IMR-90 (cell line): ENCODE measurements at regions not wholly inside any gene's neighbourhood (a gene's known extent, or its start where the extent isn't known, plus 50 kb on each side); places are given as distances from the start of the nearest gene placed in this dataset.
A peak's percentile ranks its signal among the peaks of the same experiment; 100 is the strongest.

Experiments used
- ATAC-seq: fragments of 200-7000 bp; cut with Tn5 transposase; 2 replicates; pipeline ENCODE4 v1.9.1; 2020; ENCODE audit warnings: low read depth, mild to moderate bottlenecking, moderate library complexity
- BruUV-seq: library from RNA; stranded (reverse); fragments of 400-500 nt; replicated peaks from 2 replicates; lab custom pipeline; 2021; lab: Mats Ljungman, UMichigan
- CTCF ChIA-PET: fragments of 300-600 bp; formaldehyde crosslinking; extraction: SDS; loops from one replicate; lab custom pipeline; 2021; ENCODE audit warnings: antibody characterized with exemption; lab: Yijun Ruan, JAX
- POLR2A ChIA-PET: fragments of 300-600 bp; sonication (Branson Sonifier 250); formaldehyde crosslinking; loops from one replicate; lab custom pipeline; 2022; ENCODE audit warnings: antibody characterized with exemption; ENCODE audit not compliant: unreplicated experiment; lab: Charles Lee
- DNase-seq: peaks from one replicate; pipeline ENCODE4 v3.0.0; 2013
- H2AFZ ChIP-seq: replicated peaks from 2 replicates; pipeline ENCODE3; 2013; ENCODE audit warnings: low read length, mild to moderate bottlenecking; ENCODE audit not compliant: poor library complexity
- H2AK5ac ChIP-seq: 2 replicates; pipeline ENCODE4 v1.6.1; 2013; ENCODE audit warnings: low read depth, low read length, inconsistent platforms
- H2AK9ac ChIP-seq: replicated peaks from 2 replicates; pipeline ENCODE3; 2013; ENCODE audit warnings: mild to moderate bottlenecking, low read depth, low read length, moderate library complexity; ENCODE audit not compliant: poor library complexity
- H2BK120ac ChIP-seq: 2 replicates; pipeline ENCODE4 v1.6.1; 2013; ENCODE audit warnings: low read depth, low read length, inconsistent platforms
- H2BK15ac ChIP-seq: 3 replicates; pipeline ENCODE4 v1.6.1; 2013; ENCODE audit warnings: low read depth, low read length, inconsistent platforms
- H2BK20ac ChIP-seq: 2 replicates; pipeline ENCODE4 v1.6.1; 2013; ENCODE audit warnings: low read depth, mild to moderate bottlenecking, inconsistent platforms, low read length, moderate library complexity
- H2BK5ac ChIP-seq: 2 replicates; pipeline ENCODE4 v1.6.1; 2013; ENCODE audit warnings: mild to moderate bottlenecking, low read depth, low read length, inconsistent platforms; ENCODE audit not compliant: poor library complexity, severe bottlenecking
- H3K14ac ChIP-seq: replicated peaks from 2 replicates; pipeline ENCODE4 v1.6.1; 2013; ENCODE audit warnings: low read depth, low read length, inconsistent platforms
- H3K18ac ChIP-seq: 2 replicates; pipeline ENCODE4 v1.6.1; 2013; ENCODE audit warnings: low read depth, low read length, control low read depth
- H3K23ac ChIP-seq: 2 replicates; pipeline ENCODE4 v1.6.1; 2013; ENCODE audit warnings: low read depth, low read length, inconsistent platforms
- H3K27ac ChIP-seq: 2 replicates; pipeline ENCODE4 v1.5.1; 2013; ENCODE audit warnings: mild to moderate bottlenecking, control low read depth, low read length; ENCODE audit not compliant: insufficient read depth
- H3K27me3 ChIP-seq: 2 replicates; pipeline ENCODE4 v1.6.1; 2013; ENCODE audit warnings: low read length; ENCODE audit not compliant: control insufficient read depth, insufficient read depth
- H3K36me3 ChIP-seq: 2 replicates; pipeline ENCODE4 v1.6.1; 2013; ENCODE audit warnings: low read length, mixed read lengths; ENCODE audit not compliant: control insufficient read depth, insufficient read depth
- H3K4ac ChIP-seq: 2 replicates; pipeline ENCODE4 v1.6.1; 2013; ENCODE audit warnings: low read depth, low read length, inconsistent platforms
- H3K4me1 ChIP-seq: 2 replicates; pipeline ENCODE4 v1.6.1; 2013; ENCODE audit warnings: low read length, mixed read lengths; ENCODE audit not compliant: control insufficient read depth, insufficient read depth
- H3K4me2 ChIP-seq: 2 replicates; pipeline ENCODE4 v1.6.1; 2013; ENCODE audit warnings: low read depth, mild to moderate bottlenecking, control low read depth, low read length, moderate library complexity
- H3K4me3 ChIP-seq: 2 replicates; pipeline ENCODE4 v1.5.1; 2013; ENCODE audit warnings: low read depth, mild to moderate bottlenecking, control low read depth, low read length, moderate library complexity; ENCODE audit not compliant: insufficient read depth
- H3K56ac ChIP-seq: 2 replicates; pipeline ENCODE4 v1.6.1; 2013; ENCODE audit warnings: low read length, inconsistent platforms; ENCODE audit not compliant: insufficient read depth; ENCODE audit errors: extremely low read depth
- H3K79me1 ChIP-seq, 2 experiments: 2 replicates each; pipeline ENCODE4 v1.6.1; 2013; ENCODE audit warnings: low read length in 2 of 2, inconsistent platforms in 1 of 2, low read depth in 1 of 2
- H3K9ac ChIP-seq: 2 replicates; pipeline ENCODE4 v1.6.1; 2013; ENCODE audit warnings: low read depth, low read length, control low read depth
- H3K9me1 ChIP-seq: 2 replicates; pipeline ENCODE4 v1.6.1; 2013; ENCODE audit warnings: low read length, inconsistent platforms; ENCODE audit not compliant: insufficient read depth
- H3K9me3 ChIP-seq: 2 replicates; pipeline ENCODE4 v1.6.1; 2013; ENCODE audit warnings: low read length; ENCODE audit not compliant: control insufficient read depth, insufficient read depth
- H4K20me1 ChIP-seq: 2 replicates; pipeline ENCODE4 v1.6.1; 2013; ENCODE audit warnings: low read length, inconsistent platforms; ENCODE audit not compliant: insufficient read depth
- H4K5ac ChIP-seq: 2 replicates; pipeline ENCODE4 v1.6.1; 2013; ENCODE audit warnings: mild to moderate bottlenecking, low read depth, low read length, control low read depth
- H4K8ac ChIP-seq, 2 experiments: 2 replicates each; pipeline ENCODE4 v1.6.1; 2013; ENCODE audit warnings: low read depth in 2 of 2, low read length in 2 of 2, control low read depth in 1 of 2, inconsistent platforms in 1 of 2
- H4K91ac ChIP-seq: 2 replicates; pipeline ENCODE4 v1.6.1; 2013; ENCODE audit warnings: low read depth, low read length, inconsistent platforms; ENCODE audit not compliant: insufficient read depth
- CHD1 ChIP-seq: IDR thresholded peaks from 2 replicates; pipeline ENCODE4 v1.6.1; 2012; ENCODE audit warnings: low read depth, low read length, improper control_type of control experiment
- FOS ChIP-seq: fragments of 150-350 bp; IDR thresholded peaks from 2 replicates; pipeline ENCODE4 v1.6.1; 2016; ENCODE audit warnings: low read depth, low read length
- MAFK ChIP-seq: IDR thresholded peaks from 2 replicates; pipeline ENCODE4 v1.6.1; 2012; ENCODE audit warnings: low read depth, low read length, improper control_type of control experiment
- MAZ ChIP-seq: IDR thresholded peaks from 2 replicates; pipeline ENCODE4 v1.6.1; 2012; ENCODE audit warnings: low read depth, mild to moderate bottlenecking, low read length, improper control_type of control experiment, moderate library complexity, borderline replicate concordance
- MXI1 ChIP-seq: IDR thresholded peaks from 2 replicates; pipeline ENCODE4 v1.6.1; 2012; ENCODE audit warnings: low read depth, mild to moderate bottlenecking, low read length, moderate library complexity, borderline replicate concordance
- NFE2L2 ChIP-seq: fragments of 150-350 bp; IDR thresholded peaks from 2 replicates; pipeline ENCODE4 v1.6.1; 2016; ENCODE audit warnings: low read depth, mild to moderate bottlenecking, low read length
- POLR2A ChIP-seq: IDR thresholded peaks from 2 replicates; pipeline ENCODE4 v1.6.1; 2012; ENCODE audit warnings: mild to moderate bottlenecking, low read depth, low read length
- RAD21 ChIP-seq: IDR thresholded peaks from 2 replicates; pipeline ENCODE4 v1.6.1; 2012; ENCODE audit warnings: low read length, improper control_type of control experiment
- RCOR1 ChIP-seq: IDR thresholded peaks from 2 replicates; pipeline ENCODE4 v1.6.1; 2012; ENCODE audit warnings: mild to moderate bottlenecking, low read length, improper control_type of control experiment; ENCODE audit not compliant: insufficient replicate concordance
- WGBS, 2 experiments: methylation state at CpG; one replicate each; pipeline versions ENCODE4 v1.1.5 to v1.1.7; 2013; ENCODE audit warnings: missing lambda C conversion rate in 2 of 2; ENCODE audit not compliant: insufficient read length in 1 of 2; ENCODE audit errors: extremely low coverage in 2 of 2; 5-methylcytosine and 5-hydroxymethylcytosine counted together
- dilution Hi-C: fragments of 300-500 bp; cut with HindIII; formaldehyde crosslinking; loops from one replicate; pipeline ENCODE4 v1.14.3; 2018; ENCODE audit warnings: low sequenced_read_pairs; ENCODE audit not compliant: unreplicated experiment
- in situ Hi-C: fragments of 300-500 bp; cut with MboI; formaldehyde crosslinking; loops from 3 replicates; pipeline ENCODE4 v1.14.3; 2019; ENCODE audit warnings: low sequenced_read_pairs, inconsistent platforms, mixed read lengths
- intact Hi-C: fragments of 100-400 bp; cut with micrococcal nuclease; formaldehyde crosslinking; loops from 2 replicates; pipeline ENCODE4 v1.10.0; 2022
- TF ChIP-seq, protein P1 (sequence below): conservative IDR thresholded peaks from 2 replicates; pipeline ENCODE4 v1.5.1; 2012; ENCODE audit warnings: mild to moderate bottlenecking, low read depth, low read length, improper control_type of control experiment
- TF ChIP-seq, protein P2 (sequence below): fragments of 150-350 bp; IDR thresholded peaks from 2 replicates; pipeline ENCODE4 v1.6.1; 2017; ENCODE audit warnings: mild to moderate bottlenecking, antibody characterized with exemption, low read length, low read depth

DNA sequence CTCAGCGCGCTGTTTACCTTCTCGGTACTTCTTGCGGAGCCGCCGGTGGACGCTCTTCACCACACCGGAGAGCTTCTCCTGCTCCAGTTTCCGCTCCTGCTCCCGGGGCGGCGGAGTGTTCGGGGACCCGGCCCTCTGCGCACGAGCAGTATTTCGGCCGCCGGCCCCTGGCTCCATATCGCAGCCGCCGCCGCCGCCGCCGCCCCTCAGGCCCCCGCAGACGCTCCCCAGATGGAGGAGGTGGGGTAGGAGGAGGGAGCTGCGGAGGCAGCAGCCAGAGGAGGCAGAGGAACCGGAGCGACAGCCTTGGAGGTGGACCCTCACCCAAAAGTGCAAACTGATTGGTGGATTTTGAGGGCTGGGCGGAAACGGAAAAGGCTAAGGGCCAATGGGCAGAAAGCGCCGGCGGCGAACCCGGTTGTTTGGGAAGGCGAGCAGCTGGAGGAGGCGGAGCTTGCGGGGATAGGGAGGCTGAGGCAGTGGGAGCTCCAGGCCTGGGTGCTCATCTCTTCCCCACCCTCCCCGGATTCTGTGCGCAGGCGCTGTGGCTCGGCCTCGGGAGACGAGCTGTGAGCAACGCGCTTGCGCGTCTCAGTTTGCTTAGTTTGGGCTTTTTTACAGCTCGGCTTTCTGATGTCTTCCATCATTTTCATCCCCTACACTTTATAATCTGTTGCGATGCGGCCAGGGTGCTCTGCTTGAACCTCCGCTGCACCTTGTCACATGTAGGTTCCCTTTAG lies 146.9 kb downstream of the GPR85 start:
- intact Hi-C loops (loop anchor here (5.0 to 10.0 kb wide), 3 partner anchors 48 to 345 kb away; partner anchors contain the start of gene GPR85), in situ Hi-C loops (no loop called here), dilution Hi-C loops (no loop called here)
- peak overlapping the region; percentile 96 for H3K56ac ChIP-seq
- peaks cover 9% of the 10 kb centered on the region for H3K9me1 ChIP-seq
- peak; percentile 99 for DNase-seq
- H3K9ac ChIP-seq: peak overlapping the region; percentile 96
- peak overlapping the region; percentile 88 for H3K27ac ChIP-seq
- H3K27me3 ChIP-seq: no peaks in the 10 kb centered on the region
- peak overlapping the region; percentile 96 for H4K91ac ChIP-seq
- H4K20me1 ChIP-seq: peaks cover 3% of the 10 kb centered on the region; the same call in 1 of the 2 replicates
- peak overlapping the region; percentile 70 for H2AK9ac ChIP-seq
- 0% methylated on average over 27 of the region's 55 CpGs; no CpG with 5 or more reads in 1 of the 2 experiments for WGBS, 2 experiments
- H3K18ac ChIP-seq: peak overlapping the region; percentile 67
- POLR2A ChIA-PET: no interaction called here
- CTCF ChIA-PET: interaction anchor here (0.9 kb wide), 1 partner anchor 9 kb away, joined by 3 read pairs; no protein-coding TSS in a partner anchor
- peak overlapping the region; percentile 97 for H4K8ac ChIP-seq
- H2BK20ac ChIP-seq: peak overlapping the region; percentile 2; the same call in 1 of the 2 replicates
- peak overlapping the region; percentile 96 for H3K23ac ChIP-seq
- H3K9me3 ChIP-seq: no peaks in the 10 kb centered on the region
- H2AFZ ChIP-seq: peak overlapping the region; percentile 97
- peak; percentile 97 for ATAC-seq
- BruUV-seq: no TSS peak
- peak; percentile 48; the same call in 1 of the 2 replicates for TF ChIP-seq FOS
- TF ChIP-seq MXI1: no peak
- TF ChIP-seq MAZ: peak; percentile 91; the same call in 1 of the 2 replicates
- TF ChIP-seq RCOR1: no peak
- no peak for TF ChIP-seq NFE2L2
- TF ChIP-seq, protein P1, sequence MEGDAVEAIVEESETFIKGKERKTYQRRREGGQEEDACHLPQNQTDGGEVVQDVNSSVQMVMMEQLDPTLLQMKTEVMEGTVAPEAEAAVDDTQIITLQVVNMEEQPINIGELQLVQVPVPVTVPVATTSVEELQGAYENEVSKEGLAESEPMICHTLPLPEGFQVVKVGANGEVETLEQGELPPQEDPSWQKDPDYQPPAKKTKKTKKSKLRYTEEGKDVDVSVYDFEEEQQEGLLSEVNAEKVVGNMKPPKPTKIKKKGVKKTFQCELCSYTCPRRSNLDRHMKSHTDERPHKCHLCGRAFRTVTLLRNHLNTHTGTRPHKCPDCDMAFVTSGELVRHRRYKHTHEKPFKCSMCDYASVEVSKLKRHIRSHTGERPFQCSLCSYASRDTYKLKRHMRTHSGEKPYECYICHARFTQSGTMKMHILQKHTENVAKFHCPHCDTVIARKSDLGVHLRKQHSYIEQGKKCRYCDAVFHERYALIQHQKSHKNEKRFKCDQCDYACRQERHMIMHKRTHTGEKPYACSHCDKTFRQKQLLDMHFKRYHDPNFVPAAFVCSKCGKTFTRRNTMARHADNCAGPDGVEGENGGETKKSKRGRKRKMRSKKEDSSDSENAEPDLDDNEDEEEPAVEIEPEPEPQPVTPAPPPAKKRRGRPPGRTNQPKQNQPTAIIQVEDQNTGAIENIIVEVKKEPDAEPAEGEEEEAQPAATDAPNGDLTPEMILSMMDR: no peak
- no peak for TF ChIP-seq RAD21
- TF ChIP-seq MAFK: no peak
- TF ChIP-seq POLR2A: no peak
- TF ChIP-seq, protein P2, sequence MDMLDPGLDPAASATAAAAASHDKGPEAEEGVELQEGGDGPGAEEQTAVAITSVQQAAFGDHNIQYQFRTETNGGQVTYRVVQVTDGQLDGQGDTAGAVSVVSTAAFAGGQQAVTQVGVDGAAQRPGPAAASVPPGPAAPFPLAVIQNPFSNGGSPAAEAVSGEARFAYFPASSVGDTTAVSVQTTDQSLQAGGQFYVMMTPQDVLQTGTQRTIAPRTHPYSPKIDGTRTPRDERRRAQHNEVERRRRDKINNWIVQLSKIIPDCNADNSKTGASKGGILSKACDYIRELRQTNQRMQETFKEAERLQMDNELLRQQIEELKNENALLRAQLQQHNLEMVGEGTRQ: peak; percentile 69; the same call in 1 of the 2 replicates
- TF ChIP-seq CHD1: no peak
- H3K14ac ChIP-seq: peak overlapping the region; percentile 96
- H3K4me3 ChIP-seq: peak overlapping the region; percentile 70
- peak overlapping the region; percentile 96 for H3K4ac ChIP-seq
- H2BK5ac ChIP-seq: peak overlapping the region; percentile 84
- H4K5ac ChIP-seq: peak overlapping the region; percentile 59
- peak overlapping the region; percentile 84; the same call in 1 of the 3 replicates for H2BK15ac ChIP-seq
- peak overlapping the region; percentile 76; the same call in 1 of the 2 replicates for H2AK5ac ChIP-seq
- no peaks in the 10 kb centered on the region for H3K36me3 ChIP-seq
- H3K4me1 ChIP-seq: peaks cover 3% of the 10 kb centered on the region; the same call in 1 of the 2 replicates
- H3K4me2 ChIP-seq: peak overlapping the region; percentile 68
- H2BK120ac ChIP-seq: peak overlapping the region; percentile 86
- H3K79me1 ChIP-seq: peaks cover 12 to 24% of the 10 kb centered on the region in 2 experiments; a peak in 2 of 4 replicates
